Heart left ventricle (tissue), 16 donors: ENCODE measurements at regions not wholly inside any gene's neighbourhood (a gene's known extent, or its start where the extent isn't known, plus 50 kb on each side); places are given as distances from the start of the nearest gene placed in this dataset.
A peak's percentile ranks its signal among the peaks of the same experiment; 100 is the strongest.

Experiments
- ATAC-seq, 4 donors: fragments of 200-7000 bp; cut with Tn5 transposase; one replicate each; pipeline ENCODE4 v1.9.1; 2020 to 2022; ENCODE audit warnings: moderate library complexity in 4 of 4, mild to moderate bottlenecking in 3 of 4, moderate number of reproducible peaks in 1 of 4
- DNase-seq, 5 donors: peaks; one replicate each; pipeline ENCODE4 v3.0.0-alpha.2; 2020
- H3K27ac ChIP-seq, 12 donors: fragments of 200-600 bp; sonication (generic) in 4 of 12; one replicate each; pipeline versions ENCODE4 v1.5.0 to v1.8.0; 2016 to 2022; ENCODE audit warnings: mild to moderate bottlenecking in 2 of 12
- H3K27me3 ChIP-seq, 9 donors: fragments of 200-600 bp; sonication (generic) in 2 of 9; one replicate each; pipeline versions ENCODE4 v1.5.1 to v1.8.0; 2016 to 2022; ENCODE audit warnings: mild to moderate bottlenecking in 3 of 9
- H3K36me3 ChIP-seq, 9 donors: fragments of 200-600 bp; sonication (generic) in 2 of 9; one replicate each; pipeline versions ENCODE4 v1.5.0 to v1.8.0; 2018 to 2022; ENCODE audit warnings: mild to moderate bottlenecking in 2 of 9
- H3K4me1 ChIP-seq, 12 donors: fragments of 200-600 bp; sonication (generic) in 4 of 12; one replicate each; pipeline versions ENCODE4 v1.5.0 to v1.8.0; 2016 to 2022; ENCODE audit warnings: mild to moderate bottlenecking in 3 of 12
- H3K4me3 ChIP-seq, 12 donors: fragments of 200-600 bp; sonication (generic) in 4 of 12; one replicate each; pipeline versions ENCODE4 v1.5.0 to v1.8.0; 2017 to 2022; ENCODE audit warnings: mild to moderate bottlenecking in 9 of 12, moderate library complexity in 4 of 12
- H3K9me3 ChIP-seq, 12 donors: fragments of 200-600 bp; sonication (generic) in 4 of 12; one replicate each; pipeline versions ENCODE4 v1.5.0 to v1.8.0; 2016 to 2022; ENCODE audit warnings: mild to moderate bottlenecking in 1 of 12
- POLR2A ChIP-seq, 2 donors: fragments of 450-650 bp; IDR thresholded peaks; one replicate each; pipeline ENCODE4 v1.6.1; 2017; ENCODE audit warnings: antibody characterized with exemption in 2 of 2, mild to moderate bottlenecking in 2 of 2, moderate library complexity in 2 of 2
- whole genome bisulfite sequencing, 4 donors: extraction: QIAGEN DNeasy Blood & Tissue Kit in 2 of 4; methylation state at CpG; one replicate each; pipeline versions ENCODE4 v1.1.5 to v1.1.7; 2013 to 2018; 5-methylcytosine and 5-hydroxymethylcytosine counted together
- intact Hi-C, 10 donors: fragments of 100-400 bp; cut with DNase I; formaldehyde crosslinking; loops; one replicate each; pipeline versions ENCODE4 v1.11.1 to v1.14.2; 2022
- TF ChIP-seq, protein P1 (sequence below), 12 donors: fragments of 200-600 bp; sonication (generic) in 4 of 12; IDR thresholded peaks; one replicate each; pipeline versions ENCODE4 v1.5.0 to v1.8.0; 2018 to 2022; ENCODE audit warnings: antibody characterized with exemption in 12 of 12, mild to moderate bottlenecking in 5 of 12
- donor health status: ischemic (EF 13 %, LVEDD 7.1; RV severe dilation, severe dysfunction).
- donor health status: healthy with polysubstance abuse.
- donor health status: DM: no; HTN: yes; CAD: no.
- donor health status: DM: no; HTN: no; CAD: no.
- donor health status: ischemic (EF 25% LVEDD 6.9; RV normal size, moderate dysfunction).
- donor health status: ischemic (EF 25% LVEDD 5.7; RV mildly dilated, moderate dysfunction).
- donor health status: healthy.
- donor health status: DM: yes; HTN: yes; CAD: no.
- donor health status: ischemic (EF 35%, LVEDD 5.7; RV mildly dilated, moderate dysfunction).
- donor health status: nonischemic (EF 11% LVEDD 7.7; RV severe dilation, severe dysfunction).
- donor health status: DM: yes; HTN: yes; CAD: no.
- donor health status: PGD.
- donor health status: ischemic (EF 29% LVEDD 5.4; RV normal size, mild dysfunction).
- donor health status: nonischemic (EF 23%, LVEDD 6.1; RV moderate dilation, normal function).

GRCh38 chr9:75743855-75744254 lies 146.6 kb upstream of the PCSK5 start:
- Histone ChIP-seq H3K4me1 (peaks cover 0 to 16% (median 1%) of the 10 kb centered on the region in 12 donors), H3K27me3 (no peaks in the 10 kb centered on the region), H3K27ac (peak overlapping the region in 3 of 12 donors; percentile 21 to 50 (median 44)), H3K9me3 (peaks cover 0 to 4% (median 0%) of the 10 kb centered on the region in 12 donors), H3K4me3 (no peak overlapping the region), H3K36me3 (no peaks in the 10 kb centered on the region)
- 46 to 66% (median 59%) methylated on average over 1 of the region's 1 CpG for WGBS, 4 donors
- intact Hi-C loops = no loop called here
- ATAC-seq (no peak), DNase-seq (no peak)
- TF ChIP-seq, protein P1, sequence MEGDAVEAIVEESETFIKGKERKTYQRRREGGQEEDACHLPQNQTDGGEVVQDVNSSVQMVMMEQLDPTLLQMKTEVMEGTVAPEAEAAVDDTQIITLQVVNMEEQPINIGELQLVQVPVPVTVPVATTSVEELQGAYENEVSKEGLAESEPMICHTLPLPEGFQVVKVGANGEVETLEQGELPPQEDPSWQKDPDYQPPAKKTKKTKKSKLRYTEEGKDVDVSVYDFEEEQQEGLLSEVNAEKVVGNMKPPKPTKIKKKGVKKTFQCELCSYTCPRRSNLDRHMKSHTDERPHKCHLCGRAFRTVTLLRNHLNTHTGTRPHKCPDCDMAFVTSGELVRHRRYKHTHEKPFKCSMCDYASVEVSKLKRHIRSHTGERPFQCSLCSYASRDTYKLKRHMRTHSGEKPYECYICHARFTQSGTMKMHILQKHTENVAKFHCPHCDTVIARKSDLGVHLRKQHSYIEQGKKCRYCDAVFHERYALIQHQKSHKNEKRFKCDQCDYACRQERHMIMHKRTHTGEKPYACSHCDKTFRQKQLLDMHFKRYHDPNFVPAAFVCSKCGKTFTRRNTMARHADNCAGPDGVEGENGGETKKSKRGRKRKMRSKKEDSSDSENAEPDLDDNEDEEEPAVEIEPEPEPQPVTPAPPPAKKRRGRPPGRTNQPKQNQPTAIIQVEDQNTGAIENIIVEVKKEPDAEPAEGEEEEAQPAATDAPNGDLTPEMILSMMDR (IDR thresholded peaks at IDR 0.05) = no peak
- TF ChIP-seq POLR2A (IDR thresholded peaks at IDR 0.05) = no peak

DNA sequence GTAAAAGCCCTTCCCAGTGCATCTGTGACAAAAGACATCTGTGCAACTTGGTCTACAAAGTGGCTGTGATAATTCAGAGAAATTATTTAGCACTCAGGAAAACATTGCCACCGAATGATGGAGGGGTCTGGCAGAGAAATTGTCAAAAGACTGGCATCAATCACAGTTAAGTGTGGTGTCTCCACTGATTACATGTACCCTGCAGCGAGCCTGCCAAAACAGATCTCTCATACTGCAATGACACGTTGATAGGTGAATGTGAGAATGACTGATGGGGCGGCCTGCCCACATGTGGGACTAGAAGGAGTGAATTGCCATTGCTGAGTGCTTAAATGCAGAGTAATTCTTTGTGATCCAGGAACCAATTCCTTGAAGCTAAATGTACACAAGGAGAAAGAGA lies 136.4 kb upstream of the PCSK5 start:
- ATAC-seq (peak; percentile 98 to 99 (median 99)), DNase-seq (peak; percentile 52 to 88 (median 67))
- Histone ChIP-seq H3K27ac (peak overlapping the region in 1 of 12 donors; percentile 31), H3K27me3 (no peaks in the 10 kb centered on the region), H3K4me1 (peaks cover 0 to 4% (median 0%) of the 10 kb centered on the region in 12 donors), H3K36me3 (no peaks in the 10 kb centered on the region), H3K9me3 (peaks cover 0 to 13% (median 2%) of the 10 kb centered on the region in 12 donors), H3K4me3 (no peak overlapping the region)
- TF ChIP-seq POLR2A (IDR thresholded peaks at IDR 0.05) = no peak
- TF ChIP-seq, protein P1 (IDR thresholded peaks at IDR 0.05) = no peak
- intact Hi-C loops = loop anchor here in 1 of 10 donors (10.0 kb wide), 1 partner anchor 109 kb away; no protein-coding TSS in a partner anchor
- WGBS, 4 donors = 29 to 39% (median 31%) methylated on average over 4 of the region's 4 CpGs

DNA sequence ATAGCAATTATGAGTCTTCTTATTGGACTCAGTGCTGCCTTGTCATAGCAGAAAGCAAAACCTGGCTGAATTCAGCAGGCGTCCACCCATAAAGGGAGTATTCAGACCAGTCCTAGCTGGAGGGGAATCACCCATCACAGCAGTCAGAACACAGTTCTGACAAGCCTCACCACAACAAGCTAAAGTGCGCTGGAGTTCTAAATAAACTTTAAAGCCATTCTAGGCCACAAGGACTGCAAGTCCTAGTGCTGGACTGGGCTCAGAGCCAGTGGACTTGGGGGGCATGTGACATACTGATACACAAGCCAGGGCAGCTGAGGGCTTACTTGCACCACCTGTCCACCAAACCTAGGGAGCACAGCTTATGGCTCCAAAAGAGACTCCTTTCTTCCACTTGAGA lies 115.3 kb upstream of the PCSK5 start:
- peaks cover 0 to 19% (median 0%) of the 10 kb centered on the region in 12 donors for H3K9me3 ChIP-seq
- H3K36me3 ChIP-seq = no peaks in the 10 kb centered on the region
- ATAC-seq (peak; percentile 72 to 92 (median 86)), DNase-seq (peak in 4 of 5 donors; percentile 12 to 59 (median 34))
- WGBS, 4 donors = 67 to 74% (median 69%) methylated on average over 2 of the region's 2 CpGs
- peak overlapping the region in 1 of 12 donors; percentile 33 for H3K27ac ChIP-seq
- no peak overlapping the region for H3K4me3 ChIP-seq
- TF ChIP-seq, protein P1 (IDR thresholded peaks at IDR 0.05) = no peak
- no peak for TF ChIP-seq POLR2A (IDR thresholded peaks at IDR 0.05)
- no peaks in the 10 kb centered on the region for H3K4me1 ChIP-seq
- no peaks in the 10 kb centered on the region for H3K27me3 ChIP-seq
- intact Hi-C loops = no loop called here

DNA sequence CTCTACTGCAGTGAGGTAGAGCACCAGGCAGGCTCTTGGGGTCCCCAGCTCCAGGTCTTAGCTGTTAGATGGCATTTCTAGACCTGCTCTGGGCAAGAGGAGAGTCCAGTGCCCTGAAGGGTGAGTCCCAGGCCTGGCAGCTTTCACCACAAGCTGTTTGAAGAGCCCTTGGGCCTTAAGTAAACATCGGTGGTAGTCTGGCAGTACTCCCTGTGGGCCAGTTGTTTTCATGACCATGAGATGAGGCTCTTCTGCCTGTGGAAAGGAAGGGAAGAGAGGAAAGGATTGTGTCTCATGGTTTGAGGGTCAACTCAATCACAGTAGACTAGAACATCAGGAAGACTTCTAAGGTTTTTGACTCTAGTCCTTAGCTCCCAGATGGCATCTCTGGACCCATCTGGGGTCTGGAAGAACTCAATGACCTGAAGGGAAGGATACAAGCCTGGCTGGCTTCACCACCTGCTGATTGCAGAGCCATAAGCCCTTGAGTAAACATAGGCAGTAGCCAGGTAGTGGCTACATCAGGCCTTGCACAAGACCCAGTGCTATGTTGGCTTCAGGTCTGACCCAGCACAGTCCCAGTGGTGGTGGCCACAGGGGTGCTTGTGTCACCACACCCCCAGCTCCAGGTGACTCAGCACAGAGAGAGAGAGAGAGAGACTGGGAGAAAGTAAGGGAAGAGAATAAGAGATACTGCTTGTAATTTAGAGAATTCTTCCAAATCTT lies 114.3 kb upstream of the PCSK5 start:
- intact Hi-C loops = no loop called here
- WGBS, 4 donors = 93 to 100% (median 98%) methylated on average over 1 of the region's 1 CpG
- DNase-seq = no peak
- no peaks in the 10 kb centered on the region for H3K4me1 ChIP-seq
- no peaks in the 10 kb centered on the region for H3K36me3 ChIP-seq
- no peak overlapping the region for H3K4me3 ChIP-seq
- H3K9me3 ChIP-seq = peaks cover 0 to 19% (median 0%) of the 10 kb centered on the region in 12 donors
- no peak for ATAC-seq
- H3K27me3 ChIP-seq = no peaks in the 10 kb centered on the region
- TF ChIP-seq POLR2A (IDR thresholded peaks at IDR 0.05) = no peak
- TF ChIP-seq, protein P1 (IDR thresholded peaks at IDR 0.05) = no peak
- no peak overlapping the region for H3K27ac ChIP-seq
